ENCODE measurements at regions not wholly inside any gene's neighbourhood (a gene's known extent, or its start where the extent isn't known, plus 50 kb on each side); places are given as distances from the start of the nearest gene placed in this dataset.

DNA sequence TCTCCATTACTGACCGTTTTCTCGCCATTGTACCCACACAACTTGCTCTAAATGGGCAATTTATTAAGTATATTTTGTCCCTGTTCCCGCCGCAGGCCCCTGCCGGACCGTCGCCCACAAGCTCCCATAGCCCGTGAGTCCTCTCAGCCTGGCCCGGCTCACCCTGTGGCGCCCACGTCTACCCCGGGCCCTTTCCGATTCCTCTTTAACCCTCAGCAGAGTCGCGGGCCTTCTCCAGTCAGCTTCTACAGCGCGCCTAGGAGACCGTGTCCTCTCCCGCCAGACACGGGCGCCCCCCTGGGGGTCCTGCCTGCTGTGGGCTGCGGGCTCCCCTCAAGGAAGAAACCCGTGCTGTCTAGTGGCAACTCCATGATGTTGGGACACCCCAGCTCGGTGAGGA lies 57.8 kb upstream of the SPATA31E1 start:
- TF ChIP-seq, protein P1, sequence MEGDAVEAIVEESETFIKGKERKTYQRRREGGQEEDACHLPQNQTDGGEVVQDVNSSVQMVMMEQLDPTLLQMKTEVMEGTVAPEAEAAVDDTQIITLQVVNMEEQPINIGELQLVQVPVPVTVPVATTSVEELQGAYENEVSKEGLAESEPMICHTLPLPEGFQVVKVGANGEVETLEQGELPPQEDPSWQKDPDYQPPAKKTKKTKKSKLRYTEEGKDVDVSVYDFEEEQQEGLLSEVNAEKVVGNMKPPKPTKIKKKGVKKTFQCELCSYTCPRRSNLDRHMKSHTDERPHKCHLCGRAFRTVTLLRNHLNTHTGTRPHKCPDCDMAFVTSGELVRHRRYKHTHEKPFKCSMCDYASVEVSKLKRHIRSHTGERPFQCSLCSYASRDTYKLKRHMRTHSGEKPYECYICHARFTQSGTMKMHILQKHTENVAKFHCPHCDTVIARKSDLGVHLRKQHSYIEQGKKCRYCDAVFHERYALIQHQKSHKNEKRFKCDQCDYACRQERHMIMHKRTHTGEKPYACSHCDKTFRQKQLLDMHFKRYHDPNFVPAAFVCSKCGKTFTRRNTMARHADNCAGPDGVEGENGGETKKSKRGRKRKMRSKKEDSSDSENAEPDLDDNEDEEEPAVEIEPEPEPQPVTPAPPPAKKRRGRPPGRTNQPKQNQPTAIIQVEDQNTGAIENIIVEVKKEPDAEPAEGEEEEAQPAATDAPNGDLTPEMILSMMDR (optimal IDR thresholded peaks at IDR 0.05 in 1 of 3, IDR thresholded peaks at IDR 0.05 in 1 of 3, conservative IDR thresholded peaks at IDR 0.05 in 1 of 3; ENCODE audit: extremely low read depth in 1 of 3, insufficient read depth in 2 of 3, low read length in 3 of 3): no peak
- no peak for TF ChIP-seq EZH2 (IDR thresholded peaks at IDR 0.05; ENCODE audit: low read length)
